ENCODE measurements at regions not wholly inside any gene's neighbourhood (a gene's known extent, or its start where the extent isn't known, plus 50 kb on each side); places are given as distances from the start of the nearest gene placed in this dataset.

DNA sequence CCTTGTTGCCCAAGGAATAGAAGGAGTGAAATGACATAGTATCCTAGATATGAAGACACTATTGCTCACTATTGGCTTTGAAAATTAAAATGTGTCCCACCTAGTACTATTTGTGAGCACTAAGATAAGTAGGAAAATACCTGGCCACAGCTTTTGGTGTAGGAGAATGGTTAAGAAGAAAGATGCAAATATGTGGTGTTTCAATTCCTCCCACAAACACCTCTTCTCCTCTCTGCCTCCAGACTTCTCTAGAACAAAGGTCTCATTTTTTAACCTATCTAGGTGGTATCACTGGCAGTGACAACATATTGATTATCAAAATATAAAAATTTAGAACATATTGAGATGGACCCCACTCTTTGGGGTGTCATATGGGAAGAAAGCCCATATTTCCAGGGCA, 929.9 kb upstream of the FANCL start:
- H2BK5ac ChIP-seq (ENCODE audit: low read depth, low read length), result no peak overlapping the region
- no peak for TF ChIP-seq CBX8 (IDR thresholded peaks at IDR 0.05; ENCODE audit: borderline replicate concordance, low read depth, low read length)
- TF ChIP-seq EZH2 (IDR thresholded peaks at IDR 0.05; ENCODE audit: low read depth, low read length, severe bottlenecking), result no peak
- TF ChIP-seq POLR2AphosphoS5 (IDR thresholded peaks at IDR 0.05; ENCODE audit: low read depth, low read length), result no peak
- no peak for TF ChIP-seq SP1 (IDR thresholded peaks at IDR 0.05; ENCODE audit: low read depth, low read length)
- no peak for TF ChIP-seq TEAD4 (IDR thresholded peaks at IDR 0.05; ENCODE audit: low read depth, low read length)
- TF ChIP-seq CHD1 (IDR thresholded peaks at IDR 0.05; ENCODE audit: low read depth, low read length), result no peak
- TF ChIP-seq FOSL1 (IDR thresholded peaks at IDR 0.05; ENCODE audit: insufficient read depth, low read depth, low read length), result no peak
- no peak for TF ChIP-seq ASH2L (IDR thresholded peaks at IDR 0.05; ENCODE audit: low read length)
- TF ChIP-seq NANOG (IDR thresholded peaks at IDR 0.05; ENCODE audit: insufficient read depth, low read depth, low read length, poor library complexity, severe bottlenecking), result no peak
- no peak for TF ChIP-seq SP2 (IDR thresholded peaks at IDR 0.05; ENCODE audit: low read length)
- TF ChIP-seq KDM1A (IDR thresholded peaks at IDR 0.05; ENCODE audit: borderline replicate concordance, low read length), result no peak
- TF ChIP-seq TAF7 (optimal IDR thresholded peaks at IDR 0.05; ENCODE audit: borderline replicate concordance, low read depth, low read length), result no peak
- no peak for TF ChIP-seq PHF8 (conservative IDR thresholded peaks at IDR 0.05; ENCODE audit: low read depth, low read length)
- no peak for TF ChIP-seq SUZ12 (IDR thresholded peaks at IDR 0.05; ENCODE audit: low read length)
- TF ChIP-seq EGR1 (IDR thresholded peaks at IDR 0.05; ENCODE audit: borderline replicate concordance, low read depth, low read length), result no peak
- no peak for TF ChIP-seq GABPA (IDR thresholded peaks at IDR 0.05; ENCODE audit: borderline replicate concordance, insufficient read depth, low read length)
- TF ChIP-seq CHD2 (IDR thresholded peaks at IDR 0.05; ENCODE audit: low read length), result no peak

More for the DNA sequence above, 929.9 kb upstream of the FANCL start:
- Histone ChIP-seq H3K23ac (ENCODE audit: insufficient read length) (no peak overlapping the region), H2BK20ac (ENCODE audit: low read length) (no peak overlapping the region), H3K4ac (replicated peaks; ENCODE audit: insufficient read length, low read depth, low read length) (no peak overlapping the region), H2BK120ac (replicated peaks; ENCODE audit: low read depth, low read length) (no peak overlapping the region), H3K9ac (replicated peaks in 1 of 4; ENCODE audit: extremely low read depth in 1 of 4, low read depth in 3 of 4, low read length in 3 of 4) (no peak overlapping the region), H3K4me2 (ENCODE audit: insufficient read depth in 1 of 2, low read depth in 2 of 2, low read length in 2 of 2) (no peak overlapping the region), H3K27ac (ENCODE audit: low read depth, low read length) (no peak overlapping the region), H2BK15ac (ENCODE audit: low read length) (no peak overlapping the region), H3K14ac (ENCODE audit: insufficient read length) (no peak overlapping the region), H3K9me3 (ENCODE audit: insufficient read depth in 2 of 2, low read depth in 1 of 2, low read length in 1 of 2) (no peaks in the 10 kb centered on the region), H4K5ac (ENCODE audit: insufficient read length, low read depth, low read length) (no peak overlapping the region), H3K79me2 (ENCODE audit: control insufficient read depth in 1 of 2, insufficient read depth in 2 of 2, low read length in 2 of 2) (no peaks in the 10 kb centered on the region), H3K36me3 (ENCODE audit: control insufficient read depth in 2 of 4, insufficient read depth in 4 of 4, low read length in 3 of 4) (no peaks in the 10 kb centered on the region), H3K27me3 (replicated peaks in 1 of 4; ENCODE audit: control insufficient read depth in 3 of 4, extremely low read depth in 1 of 4, insufficient read depth in 3 of 4, low read length in 3 of 4) (no peaks in the 10 kb centered on the region), H4K91ac (replicated peaks; ENCODE audit: insufficient read length, low read length) (no peak overlapping the region), H2AFZ (ENCODE audit: low read length) (no peak overlapping the region), H3K79me1 (ENCODE audit: low read depth, low read length) (no peaks in the 10 kb centered on the region), H3K4me3 (ENCODE audit: extremely low read depth in 1 of 4, insufficient read depth in 2 of 4, low read depth in 3 of 4, low read length in 4 of 4) (no peak overlapping the region), H3K4me1 (replicated peaks in 1 of 4; ENCODE audit: control insufficient read depth in 3 of 4, insufficient read depth in 4 of 4, low read length in 3 of 4) (no peaks in the 10 kb centered on the region; a peak in 1 of 7 replicates), H4K20me1 (replicated peaks in 1 of 2; ENCODE audit: control insufficient read depth in 1 of 2, insufficient read depth in 2 of 2, low read length in 2 of 2) (no peaks in the 10 kb centered on the region), H3K23me2 (ENCODE audit: low read depth, low read length) (no peaks in the 10 kb centered on the region), H2AK5ac (ENCODE audit: low read depth, low read length) (no peak overlapping the region), H3K18ac (ENCODE audit: extremely low read depth, low read length) (no peak overlapping the region), H2BK12ac (ENCODE audit: low read depth, low read length) (no peak overlapping the region), H4K8ac (ENCODE audit: extremely low read depth, insufficient read depth, low read length) (no peak overlapping the region), H3K56ac (replicated peaks; ENCODE audit: insufficient read length, low read depth, low read length) (no peak overlapping the region)
- ChIA-PET POLR2A (ENCODE audit: partially characterized antibody) (no interaction called here), CTCF (ENCODE audit: partially characterized antibody) (interaction anchor here (1.1 to 2.8 kb wide), 2 partner anchors 11 to 140 kb away, joined by 3 to 10 read pairs; no protein-coding TSS in a partner anchor)
- no peak for DNase-seq (ENCODE audit: low read depth in 1 of 2, low spot score in 2 of 2)
- no peak for FAIRE-seq
